IMR-90 (cell line): ENCODE measurements at regions not wholly inside any gene's neighbourhood (a gene's known extent, or its start where the extent isn't known, plus 50 kb on each side); places are given as distances from the start of the nearest gene placed in this dataset.

Experiments
- ATAC-seq: fragments of 200-7000 bp; cut with Tn5 transposase; 2 replicates; pipeline ENCODE4 v1.9.1; 2020; ENCODE audit warnings: low read depth, mild to moderate bottlenecking, moderate library complexity
- BruUV-seq: library from RNA; stranded (reverse); fragments of 400-500 nt; replicated peaks from 2 replicates; lab custom pipeline; 2021; lab: Mats Ljungman, UMichigan
- CTCF ChIA-PET: fragments of 300-600 bp; formaldehyde crosslinking; extraction: SDS; loops from one replicate; lab custom pipeline; 2021; ENCODE audit warnings: antibody characterized with exemption; lab: Yijun Ruan, JAX
- POLR2A ChIA-PET: fragments of 300-600 bp; sonication (Branson Sonifier 250); formaldehyde crosslinking; loops from one replicate; lab custom pipeline; 2022; ENCODE audit warnings: antibody characterized with exemption; ENCODE audit not compliant: unreplicated experiment; lab: Charles Lee
- DNase-seq: peaks from one replicate; pipeline ENCODE4 v3.0.0; 2013
- H2AFZ ChIP-seq: replicated peaks from 2 replicates; pipeline ENCODE3; 2013; ENCODE audit warnings: low read length, mild to moderate bottlenecking; ENCODE audit not compliant: poor library complexity
- H2AK5ac ChIP-seq: 2 replicates; pipeline ENCODE4 v1.6.1; 2013; ENCODE audit warnings: low read depth, low read length, inconsistent platforms
- H2AK9ac ChIP-seq: replicated peaks from 2 replicates; pipeline ENCODE3; 2013; ENCODE audit warnings: mild to moderate bottlenecking, low read depth, low read length, moderate library complexity; ENCODE audit not compliant: poor library complexity
- H2BK120ac ChIP-seq: 2 replicates; pipeline ENCODE4 v1.6.1; 2013; ENCODE audit warnings: low read depth, low read length, inconsistent platforms
- H2BK15ac ChIP-seq: 3 replicates; pipeline ENCODE4 v1.6.1; 2013; ENCODE audit warnings: low read depth, low read length, inconsistent platforms
- H2BK20ac ChIP-seq: 2 replicates; pipeline ENCODE4 v1.6.1; 2013; ENCODE audit warnings: low read depth, mild to moderate bottlenecking, inconsistent platforms, low read length, moderate library complexity
- H2BK5ac ChIP-seq: 2 replicates; pipeline ENCODE4 v1.6.1; 2013; ENCODE audit warnings: mild to moderate bottlenecking, low read depth, low read length, inconsistent platforms; ENCODE audit not compliant: poor library complexity, severe bottlenecking
- H3K14ac ChIP-seq: replicated peaks from 2 replicates; pipeline ENCODE4 v1.6.1; 2013; ENCODE audit warnings: low read depth, low read length, inconsistent platforms
- H3K18ac ChIP-seq: 2 replicates; pipeline ENCODE4 v1.6.1; 2013; ENCODE audit warnings: low read depth, low read length, control low read depth
- H3K23ac ChIP-seq: 2 replicates; pipeline ENCODE4 v1.6.1; 2013; ENCODE audit warnings: low read depth, low read length, inconsistent platforms
- H3K27ac ChIP-seq: 2 replicates; pipeline ENCODE4 v1.5.1; 2013; ENCODE audit warnings: mild to moderate bottlenecking, control low read depth, low read length; ENCODE audit not compliant: insufficient read depth
- H3K27me3 ChIP-seq: 2 replicates; pipeline ENCODE4 v1.6.1; 2013; ENCODE audit warnings: low read length; ENCODE audit not compliant: control insufficient read depth, insufficient read depth
- H3K36me3 ChIP-seq: 2 replicates; pipeline ENCODE4 v1.6.1; 2013; ENCODE audit warnings: low read length, mixed read lengths; ENCODE audit not compliant: control insufficient read depth, insufficient read depth
- H3K4ac ChIP-seq: 2 replicates; pipeline ENCODE4 v1.6.1; 2013; ENCODE audit warnings: low read depth, low read length, inconsistent platforms
- H3K4me1 ChIP-seq: 2 replicates; pipeline ENCODE4 v1.6.1; 2013; ENCODE audit warnings: low read length, mixed read lengths; ENCODE audit not compliant: control insufficient read depth, insufficient read depth
- H3K4me2 ChIP-seq: 2 replicates; pipeline ENCODE4 v1.6.1; 2013; ENCODE audit warnings: low read depth, mild to moderate bottlenecking, control low read depth, low read length, moderate library complexity
- H3K4me3 ChIP-seq: 2 replicates; pipeline ENCODE4 v1.5.1; 2013; ENCODE audit warnings: low read depth, mild to moderate bottlenecking, control low read depth, low read length, moderate library complexity; ENCODE audit not compliant: insufficient read depth
- H3K56ac ChIP-seq: 2 replicates; pipeline ENCODE4 v1.6.1; 2013; ENCODE audit warnings: low read length, inconsistent platforms; ENCODE audit not compliant: insufficient read depth; ENCODE audit errors: extremely low read depth
- H3K79me1 ChIP-seq, 2 experiments: 2 replicates each; pipeline ENCODE4 v1.6.1; 2013; ENCODE audit warnings: low read length in 2 of 2, inconsistent platforms in 1 of 2, low read depth in 1 of 2
- H3K9ac ChIP-seq: 2 replicates; pipeline ENCODE4 v1.6.1; 2013; ENCODE audit warnings: low read depth, low read length, control low read depth
- H3K9me1 ChIP-seq: 2 replicates; pipeline ENCODE4 v1.6.1; 2013; ENCODE audit warnings: low read length, inconsistent platforms; ENCODE audit not compliant: insufficient read depth
- H3K9me3 ChIP-seq: 2 replicates; pipeline ENCODE4 v1.6.1; 2013; ENCODE audit warnings: low read length; ENCODE audit not compliant: control insufficient read depth, insufficient read depth
- H4K20me1 ChIP-seq: 2 replicates; pipeline ENCODE4 v1.6.1; 2013; ENCODE audit warnings: low read length, inconsistent platforms; ENCODE audit not compliant: insufficient read depth
- H4K5ac ChIP-seq: 2 replicates; pipeline ENCODE4 v1.6.1; 2013; ENCODE audit warnings: mild to moderate bottlenecking, low read depth, low read length, control low read depth
- H4K8ac ChIP-seq, 2 experiments: 2 replicates each; pipeline ENCODE4 v1.6.1; 2013; ENCODE audit warnings: low read depth in 2 of 2, low read length in 2 of 2, control low read depth in 1 of 2, inconsistent platforms in 1 of 2
- H4K91ac ChIP-seq: 2 replicates; pipeline ENCODE4 v1.6.1; 2013; ENCODE audit warnings: low read depth, low read length, inconsistent platforms; ENCODE audit not compliant: insufficient read depth
- BHLHE40 ChIP-seq: fragments of 150-350 bp; IDR thresholded peaks from 2 replicates; pipeline ENCODE4 v1.6.1; 2016; ENCODE audit warnings: mild to moderate bottlenecking, low read depth, low read length
- CEBPB ChIP-seq: IDR thresholded peaks from 2 replicates; pipeline ENCODE4 v1.6.1; 2012; ENCODE audit warnings: low read depth, low read length, improper control_type of control experiment
- CHD1 ChIP-seq: IDR thresholded peaks from 2 replicates; pipeline ENCODE4 v1.6.1; 2012; ENCODE audit warnings: low read depth, low read length, improper control_type of control experiment
- FOS ChIP-seq: fragments of 150-350 bp; IDR thresholded peaks from 2 replicates; pipeline ENCODE4 v1.6.1; 2016; ENCODE audit warnings: low read depth, low read length
- MAFK ChIP-seq: IDR thresholded peaks from 2 replicates; pipeline ENCODE4 v1.6.1; 2012; ENCODE audit warnings: low read depth, low read length, improper control_type of control experiment
- MAZ ChIP-seq: IDR thresholded peaks from 2 replicates; pipeline ENCODE4 v1.6.1; 2012; ENCODE audit warnings: low read depth, mild to moderate bottlenecking, low read length, improper control_type of control experiment, moderate library complexity, borderline replicate concordance
- MXI1 ChIP-seq: IDR thresholded peaks from 2 replicates; pipeline ENCODE4 v1.6.1; 2012; ENCODE audit warnings: low read depth, mild to moderate bottlenecking, low read length, moderate library complexity, borderline replicate concordance
- NFE2L2 ChIP-seq: fragments of 150-350 bp; IDR thresholded peaks from 2 replicates; pipeline ENCODE4 v1.6.1; 2016; ENCODE audit warnings: low read depth, mild to moderate bottlenecking, low read length
- POLR2A ChIP-seq: IDR thresholded peaks from 2 replicates; pipeline ENCODE4 v1.6.1; 2012; ENCODE audit warnings: mild to moderate bottlenecking, low read depth, low read length
- RAD21 ChIP-seq: IDR thresholded peaks from 2 replicates; pipeline ENCODE4 v1.6.1; 2012; ENCODE audit warnings: low read length, improper control_type of control experiment
- RCOR1 ChIP-seq: IDR thresholded peaks from 2 replicates; pipeline ENCODE4 v1.6.1; 2012; ENCODE audit warnings: mild to moderate bottlenecking, low read length, improper control_type of control experiment; ENCODE audit not compliant: insufficient replicate concordance
- RFX5 ChIP-seq: IDR thresholded peaks from 2 replicates; pipeline ENCODE4 v1.8.0; 2012; ENCODE audit warnings: low read depth, mild to moderate bottlenecking, low read length, moderate library complexity
- SMC3 ChIP-seq: fragments of 150-350 bp; IDR thresholded peaks from 2 replicates; pipeline ENCODE4 v1.6.1; 2016; ENCODE audit warnings: low read depth, mild to moderate bottlenecking, antibody characterized with exemption, low read length, moderate library complexity
- WGBS, 2 experiments: methylation state at CpG; one replicate each; pipeline versions ENCODE4 v1.1.5 to v1.1.7; 2013; ENCODE audit warnings: missing lambda C conversion rate in 2 of 2; ENCODE audit not compliant: insufficient read length in 1 of 2; ENCODE audit errors: extremely low coverage in 2 of 2; 5-methylcytosine and 5-hydroxymethylcytosine counted together
- dilution Hi-C: fragments of 300-500 bp; cut with HindIII; formaldehyde crosslinking; loops from one replicate; pipeline ENCODE4 v1.14.3; 2018; ENCODE audit warnings: low sequenced_read_pairs; ENCODE audit not compliant: unreplicated experiment
- in situ Hi-C: fragments of 300-500 bp; cut with MboI; formaldehyde crosslinking; loops from 3 replicates; pipeline ENCODE4 v1.14.3; 2019; ENCODE audit warnings: low sequenced_read_pairs, inconsistent platforms, mixed read lengths
- intact Hi-C: fragments of 100-400 bp; cut with micrococcal nuclease; formaldehyde crosslinking; loops from 2 replicates; pipeline ENCODE4 v1.10.0; 2022
- TF ChIP-seq, protein P1 (sequence below): fragments of 150-350 bp; IDR thresholded peaks from 2 replicates; pipeline ENCODE4 v1.6.1; 2016; ENCODE audit warnings: low read depth, mild to moderate bottlenecking, low read length, moderate library complexity, borderline replicate concordance
- TF ChIP-seq, protein P2 (sequence below): conservative IDR thresholded peaks from 2 replicates; pipeline ENCODE4 v1.5.1; 2012; ENCODE audit warnings: mild to moderate bottlenecking, low read depth, low read length, improper control_type of control experiment
- TF ChIP-seq, protein P3 (sequence below): fragments of 150-350 bp; IDR thresholded peaks from 2 replicates; pipeline ENCODE4 v1.6.1; 2017; ENCODE audit warnings: mild to moderate bottlenecking, antibody characterized with exemption, low read length, low read depth

GRCh38 chr21:31609081-31609480 is 50.4 kb upstream of the SOD1 start:
- no peak overlapping the region for H4K8ac ChIP-seq
- H4K91ac ChIP-seq: no peak overlapping the region
- H2BK120ac ChIP-seq: no peak overlapping the region
- WGBS, 2 experiments: 60% methylated on average over 1 of the region's 4 CpGs; no CpG with 5 or more reads in 1 of the 2 experiments
- DNase-seq (no peak), ATAC-seq (0 out of 2 replicates have a peak, but pooled peaks have one; percentile 10)
- H2BK20ac ChIP-seq: no peak overlapping the region
- peaks cover 7% of the 10 kb centered on the region; the same call in 1 of the 2 replicates for H3K27me3 ChIP-seq
- H3K36me3 ChIP-seq: no peaks in the 10 kb centered on the region
- in situ Hi-C loops (no loop called here), intact Hi-C loops (no loop called here), dilution Hi-C loops (no loop called here)
- no peaks in the 10 kb centered on the region for H3K9me1 ChIP-seq
- no peak overlapping the region for H3K23ac ChIP-seq
- H3K4me2 ChIP-seq: no peak overlapping the region
- no peak overlapping the region for H3K18ac ChIP-seq
- no peak overlapping the region for H4K5ac ChIP-seq
- H3K4me3 ChIP-seq: no peak overlapping the region
- H3K27ac ChIP-seq: no peak overlapping the region
- no peaks in the 10 kb centered on the region for H3K9me3 ChIP-seq
- H2BK15ac ChIP-seq: no peak overlapping the region
- H2BK5ac ChIP-seq: no peak overlapping the region
- no peak overlapping the region for H3K14ac ChIP-seq
- H3K79me1 ChIP-seq: no peaks in the 10 kb centered on the region
- BruUV-seq: no TSS peak
- H2AK9ac ChIP-seq: no peak overlapping the region
- no peak overlapping the region for H3K56ac ChIP-seq
- CTCF ChIA-PET: no interaction called here
- POLR2A ChIA-PET: no interaction called here
- TF ChIP-seq, protein P1, sequence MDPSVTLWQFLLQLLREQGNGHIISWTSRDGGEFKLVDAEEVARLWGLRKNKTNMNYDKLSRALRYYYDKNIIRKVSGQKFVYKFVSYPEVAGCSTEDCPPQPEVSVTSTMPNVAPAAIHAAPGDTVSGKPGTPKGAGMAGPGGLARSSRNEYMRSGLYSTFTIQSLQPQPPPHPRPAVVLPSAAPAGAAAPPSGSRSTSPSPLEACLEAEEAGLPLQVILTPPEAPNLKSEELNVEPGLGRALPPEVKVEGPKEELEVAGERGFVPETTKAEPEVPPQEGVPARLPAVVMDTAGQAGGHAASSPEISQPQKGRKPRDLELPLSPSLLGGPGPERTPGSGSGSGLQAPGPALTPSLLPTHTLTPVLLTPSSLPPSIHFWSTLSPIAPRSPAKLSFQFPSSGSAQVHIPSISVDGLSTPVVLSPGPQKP: no peak
- TF ChIP-seq BHLHE40 (no peak), MAFK (no peak), RAD21 (no peak), NFE2L2 (no peak), SMC3 (no peak), MAZ (no peak), FOS (no peak), CHD1 (no peak), MXI1 (no peak), RCOR1 (no peak), RFX5 (no peak), CEBPB (no peak), POLR2A (no peak)
- TF ChIP-seq, protein P2, sequence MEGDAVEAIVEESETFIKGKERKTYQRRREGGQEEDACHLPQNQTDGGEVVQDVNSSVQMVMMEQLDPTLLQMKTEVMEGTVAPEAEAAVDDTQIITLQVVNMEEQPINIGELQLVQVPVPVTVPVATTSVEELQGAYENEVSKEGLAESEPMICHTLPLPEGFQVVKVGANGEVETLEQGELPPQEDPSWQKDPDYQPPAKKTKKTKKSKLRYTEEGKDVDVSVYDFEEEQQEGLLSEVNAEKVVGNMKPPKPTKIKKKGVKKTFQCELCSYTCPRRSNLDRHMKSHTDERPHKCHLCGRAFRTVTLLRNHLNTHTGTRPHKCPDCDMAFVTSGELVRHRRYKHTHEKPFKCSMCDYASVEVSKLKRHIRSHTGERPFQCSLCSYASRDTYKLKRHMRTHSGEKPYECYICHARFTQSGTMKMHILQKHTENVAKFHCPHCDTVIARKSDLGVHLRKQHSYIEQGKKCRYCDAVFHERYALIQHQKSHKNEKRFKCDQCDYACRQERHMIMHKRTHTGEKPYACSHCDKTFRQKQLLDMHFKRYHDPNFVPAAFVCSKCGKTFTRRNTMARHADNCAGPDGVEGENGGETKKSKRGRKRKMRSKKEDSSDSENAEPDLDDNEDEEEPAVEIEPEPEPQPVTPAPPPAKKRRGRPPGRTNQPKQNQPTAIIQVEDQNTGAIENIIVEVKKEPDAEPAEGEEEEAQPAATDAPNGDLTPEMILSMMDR: no peak
- TF ChIP-seq, protein P3, sequence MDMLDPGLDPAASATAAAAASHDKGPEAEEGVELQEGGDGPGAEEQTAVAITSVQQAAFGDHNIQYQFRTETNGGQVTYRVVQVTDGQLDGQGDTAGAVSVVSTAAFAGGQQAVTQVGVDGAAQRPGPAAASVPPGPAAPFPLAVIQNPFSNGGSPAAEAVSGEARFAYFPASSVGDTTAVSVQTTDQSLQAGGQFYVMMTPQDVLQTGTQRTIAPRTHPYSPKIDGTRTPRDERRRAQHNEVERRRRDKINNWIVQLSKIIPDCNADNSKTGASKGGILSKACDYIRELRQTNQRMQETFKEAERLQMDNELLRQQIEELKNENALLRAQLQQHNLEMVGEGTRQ: no peak
- no peaks in the 10 kb centered on the region for H3K4me1 ChIP-seq
- no peak overlapping the region for H2AFZ ChIP-seq
- no peak overlapping the region for H3K9ac ChIP-seq
- H2AK5ac ChIP-seq: no peak overlapping the region
- H4K20me1 ChIP-seq: no peaks in the 10 kb centered on the region
- no peak overlapping the region for H3K4ac ChIP-seq
